K562 (cell line): ENCODE measurements at regions not wholly inside any gene's neighbourhood (a gene's known extent, or its start where the extent isn't known, plus 50 kb on each side); places are given as distances from the start of the nearest gene placed in this dataset.

Experiments
- ATAC-seq: fragments of 200-7000 bp; cut with Tn5 transposase; 3 replicates; pipeline ENCODE4 v1.9.1; 2020; ENCODE audit warnings: moderate library complexity
- BruUV-seq: library from RNA; stranded (reverse); fragments of 400-500 nt; replicated peaks from 2 replicates; lab custom pipeline; 2021; lab: Mats Ljungman, UMichigan
- CTCF ChIA-PET: fragments of 300-600 bp; formaldehyde crosslinking; extraction: SDS; loops from one replicate; lab custom pipeline; 2021; ENCODE audit warnings: low intra/inter-chr PET ratio; lab: Yijun Ruan, JAX
- POLR2A ChIA-PET: fragments of 300-600, 350-650 bp; sonication (Branson Sonifier 250); formaldehyde crosslinking; extraction: SDS; loops from one replicate; lab custom pipeline; 2021; ENCODE audit warnings: antibody characterized with exemption, inconsistent platforms; lab: Yijun Ruan, JAX
- DNase-seq, 4 experiments: peaks; one replicate each; pipeline versions ENCODE4 v3.0.0 to v3.0.0-alpha.2; 2011 to 2018; ENCODE audit warnings: low spot score in 3 of 4, mixed read lengths in 3 of 4; ENCODE audit errors: extremely low read depth in 1 of 4
- FAIRE-seq: peaks from 2 replicates; lab custom pipeline; 2011; peaks lifted over from hg19 to GRCh38; lab: Jason Lieb, UNC
- H2AFZ ChIP-seq: 2 replicates; pipeline ENCODE4 v1.6.0; 2011; ENCODE audit warnings: low read depth, low read length, control low read depth, inconsistent platforms
- H3K27ac ChIP-seq: fragments of 200-600 bp; 3 replicates; pipeline ENCODE4 v1.8.0; 2011; ENCODE audit warnings: low read depth, mild to moderate bottlenecking, control low read depth, inconsistent platforms, low read length, moderate library complexity, mixed read lengths; ENCODE audit errors: extremely low read depth
- H3K27me3 ChIP-seq, 2 experiments: fragments of 300-600 bp in 1 of 2; 2 replicates in 1 of 2; 3 replicates in 1 of 2; pipeline versions ENCODE4 v1.6.0 to v1.8.0; 2011; ENCODE audit warnings: inconsistent platforms in 2 of 2, low read length in 2 of 2, mild to moderate bottlenecking in 1 of 2, mixed read lengths in 1 of 2, moderate library complexity in 1 of 2; ENCODE audit not compliant: control insufficient read depth in 2 of 2, insufficient read depth in 2 of 2
- H3K36me3 ChIP-seq: fragments of 300-600 bp; 3 replicates; pipeline ENCODE4 v1.8.0; 2011; ENCODE audit warnings: mild to moderate bottlenecking, low read length, inconsistent platforms; ENCODE audit not compliant: control insufficient read depth, insufficient read depth
- H3K4me1 ChIP-seq, 2 experiments: fragments of 200-600 bp in 1 of 2; replicated peaks in 1 of 2; 2 replicates in 1 of 2; 3 replicates in 1 of 2; pipeline versions ENCODE4 v1.5.1 to v1.8.0; 2011; ENCODE audit warnings: inconsistent platforms in 2 of 2, low read length in 2 of 2, mild to moderate bottlenecking in 1 of 2, mixed read lengths in 1 of 2, moderate library complexity in 1 of 2; ENCODE audit not compliant: control insufficient read depth in 2 of 2, insufficient read depth in 2 of 2
- H3K4me2 ChIP-seq: 2 replicates; pipeline ENCODE4 v1.6.1; 2011; ENCODE audit warnings: low read length, control low read depth, inconsistent platforms, mixed read lengths; ENCODE audit not compliant: insufficient read depth
- H3K4me3 ChIP-seq: fragments of 200-600 bp; sonication (generic), shearing (Covaris generic); 2 replicates; pipeline ENCODE4 v1.5.1; 2016; ENCODE audit warnings: control low read depth, inconsistent platforms
- H3K79me2 ChIP-seq: fragments of 200-600 bp; 3 replicates; pipeline ENCODE4 v1.8.0; 2011; ENCODE audit warnings: low read length, inconsistent platforms; ENCODE audit not compliant: control insufficient read depth, insufficient read depth
- H3K9ac ChIP-seq, 2 experiments: 2 replicates each; pipeline versions ENCODE4 v1.6.0 to v1.6.1; 2011; ENCODE audit warnings: low read depth in 2 of 2, low read length in 2 of 2, control low read depth in 1 of 2, inconsistent platforms in 1 of 2, mild to moderate bottlenecking in 1 of 2, mixed read lengths in 1 of 2; ENCODE audit not compliant: insufficient read depth in 1 of 2
- H3K9me1 ChIP-seq: one replicate; pipeline ENCODE4 v1.6.0; 2011; ENCODE audit warnings: inconsistent platforms, mild to moderate bottlenecking, low read length, moderate library complexity; ENCODE audit not compliant: control insufficient read depth, insufficient read depth
- H3K9me3 ChIP-seq: replicated peaks from 2 replicates; pipeline ENCODE4 v1.5.1; 2011; ENCODE audit warnings: low read depth, low read length, inconsistent platforms; ENCODE audit not compliant: control insufficient read depth, insufficient read depth
- H4K20me1 ChIP-seq: replicated peaks from 2 replicates; pipeline ENCODE4 v1.6.1; 2011; ENCODE audit warnings: low read length, inconsistent platforms, mixed read lengths; ENCODE audit not compliant: control insufficient read depth, insufficient read depth
- ATF3 ChIP-seq, 2 experiments: fragments of 450-650 bp in 1 of 2; sonication (generic) in 1 of 2; formaldehyde crosslinking in 1 of 2; IDR thresholded peaks in 1 of 2; conservative IDR thresholded peaks in 1 of 2; 2 replicates each; pipeline versions ENCODE4 v1.6.1 to v1.8.1; 2016 to 2023; ENCODE audit warnings: mild to moderate bottlenecking in 2 of 2, moderate library complexity in 2 of 2, inconsistent platforms in 1 of 2, missing genetic modification reagents in 1 of 2
- FOXA3 ChIP-seq, 2 experiments: fragments of 450-650 bp in 1 of 2; sonication (generic) in 1 of 2; formaldehyde crosslinking; IDR thresholded peaks in 1 of 2; conservative IDR thresholded peaks in 1 of 2; 2 replicates each; pipeline versions ENCODE4 v1.4.0 to v1.8.0; 2020 to 2022; ENCODE audit warnings: mild to moderate bottlenecking in 2 of 2, missing genetic modification reagents in 1 of 2
- MEIS2 ChIP-seq: fragments of 450-650 bp; IDR thresholded peaks from 2 replicates; pipeline ENCODE4 v1.6.1; 2014; ENCODE audit warnings: mild to moderate bottlenecking; ENCODE audit not compliant: partially characterized antibody
- PHF20 ChIP-seq: fragments of 450-650 bp; IDR thresholded peaks from 2 replicates; pipeline ENCODE4 v1.6.1; 2018; ENCODE audit not compliant: partially characterized antibody
- RBM14 ChIP-seq: fragments of 200-400 bp; formaldehyde crosslinking; IDR thresholded peaks from 2 replicates; pipeline ENCODE4 v1.6.1; 2018; ENCODE audit warnings: low read depth, mild to moderate bottlenecking, low read length, moderate library complexity, borderline replicate concordance; ENCODE audit not compliant: insufficient read depth
- RBM25 ChIP-seq: fragments of 200-400 bp; formaldehyde crosslinking; IDR thresholded peaks from 2 replicates; pipeline ENCODE4 v1.6.1; 2018; ENCODE audit warnings: low read length, low read depth, moderate library complexity; ENCODE audit not compliant: severe bottlenecking
- ZFP36 ChIP-seq: fragments of 150-350 bp; IDR thresholded peaks from 2 replicates; pipeline ENCODE4 v1.6.1; 2018; ENCODE audit warnings: low read length, low read depth; ENCODE audit not compliant: partially characterized antibody
- ZSCAN32 ChIP-seq: fragments of 450-650 bp; formaldehyde crosslinking; IDR thresholded peaks from 2 replicates; pipeline ENCODE4 v1.4.0; 2020; ENCODE audit warnings: mild to moderate bottlenecking, moderate library complexity
- WGBS: fragments of 100-300 bp; shearing (Covaris generic); methylation state at CpG from one replicate; pipeline ENCODE4 v1.1.6; 2016; ENCODE audit warnings: low coverage, mixed read lengths; ENCODE audit not compliant: insufficient coverage; ENCODE audit errors: missing lambda C conversion rate; 5-methylcytosine and 5-hydroxymethylcytosine counted together
- in situ Hi-C: fragments of 300-500 bp; cut with MboI; formaldehyde crosslinking; loops from 4 replicates; pipeline ENCODE4 v1.15.0; 2018; ENCODE audit warnings: inconsistent platforms, mixed read lengths
- intact Hi-C: fragments of 100-400 bp; cut with micrococcal nuclease; formaldehyde crosslinking; loops from 2 replicates; pipeline ENCODE4 v1.14.2; 2022

GRCh38 chr1:29688471-29689365 is 452.4 kb downstream of the PTPRU start (continued):
- TF ChIP-seq ATF3 (IDR thresholded peaks at IDR 0.05): peak; percentile 36; the same call in 1 of the 2 replicates
- no peak for TF ChIP-seq ATF3 (CRISPR knock-in tag; conservative IDR thresholded peaks at IDR 0.05)
- no peak for TF ChIP-seq MEIS2

GRCh38 chr1:29687601-29688244 is 451.4 kb downstream of the PTPRU start:
- TF ChIP-seq ZSCAN32 (no peak), RBM14 (no peak), PHF20 (no peak), RBM25 (peak; percentile 33), ZFP36 (peak; percentile 18), FOXA3 (CRISPR knock-in tag; conservative IDR thresholded peaks at IDR 0.05 in 1 of 2, IDR thresholded peaks at IDR 0.05 in 1 of 2) (no peak)
- TF ChIP-seq, all 486 proteins: peak for 2
- peaks cover 2 to 28% of the 10 kb centered on the region in 2 experiments; a peak in 3 of 5 replicates for H3K27me3 ChIP-seq
- peaks cover 2% of the 10 kb centered on the region for H4K20me1 ChIP-seq
- no peak overlapping the region for H3K9ac ChIP-seq
- intact Hi-C loops (no loop called here), in situ Hi-C loops (no loop called here)
- no peak overlapping the region for H2AFZ ChIP-seq
- H3K9me1 ChIP-seq: no peaks in the 10 kb centered on the region
- no peaks in the 10 kb centered on the region for H3K79me2 ChIP-seq
- POLR2A ChIA-PET: interaction anchor here (1.2 to 1.6 kb wide), 2 partner anchors 10 to 14 kb away, joined by 3 to 4 read pairs; no protein-coding TSS in a partner anchor
- H3K4me2 ChIP-seq: no peak overlapping the region
- no peak overlapping the region for H3K4me3 ChIP-seq
- no TSS peak for BruUV-seq
- H3K9me3 ChIP-seq: no peaks in the 10 kb centered on the region
- WGBS: 11% methylated on average over 4 of the region's 4 CpGs
- peak; percentile 29 for FAIRE-seq
- no peak for ATAC-seq
- DNase-seq: no peak
- no peak overlapping the region for H3K27ac ChIP-seq
- CTCF ChIA-PET: no interaction called here
- peaks cover 3 to 16% of the 10 kb centered on the region in 2 experiments; a peak in 3 of 5 replicates for H3K4me1 ChIP-seq
- no peaks in the 10 kb centered on the region for H3K36me3 ChIP-seq
